ENCODE measurements at regions not wholly inside any gene's neighbourhood (a gene's known extent, or its start where the extent isn't known, plus 50 kb on each side); places are given as distances from the start of the nearest gene placed in this dataset.

DNA sequence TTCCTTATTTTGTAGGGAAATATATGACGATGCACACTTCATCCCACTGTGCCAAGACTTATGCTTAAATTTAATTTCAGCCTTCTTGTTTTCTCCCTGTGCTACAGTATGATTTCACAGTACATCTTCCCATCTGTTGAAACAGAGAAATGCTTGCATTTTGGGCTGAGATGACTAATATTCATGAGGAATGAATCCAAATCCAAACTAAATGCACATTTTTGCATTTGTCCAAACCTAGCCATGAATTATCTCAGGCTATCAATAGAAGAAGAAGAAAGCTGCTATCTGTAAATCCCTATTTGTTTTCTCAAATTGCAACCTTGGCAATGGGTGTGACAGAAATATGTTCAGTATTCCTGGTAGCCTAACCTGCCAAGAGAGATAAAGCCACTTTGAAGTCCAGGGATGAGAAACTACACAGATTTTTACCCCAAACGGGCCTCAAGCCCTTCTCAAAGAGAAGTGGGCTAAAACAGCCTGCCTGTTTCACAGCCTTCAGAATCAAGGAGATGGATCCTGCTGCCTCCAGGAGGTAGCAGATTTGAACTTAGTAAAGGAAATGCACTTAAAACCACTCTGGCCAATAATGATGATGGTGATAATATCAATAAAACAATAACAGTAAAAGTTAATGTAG, 306.9 kb upstream of the NT5C1B start:
- DNase-seq (ENCODE audit: low read depth, low spot score): no peak

- DNase-seq (ENCODE audit: low read depth, low spot score): no peak
Measured at GRCh38 chr2:18891600-18892345, 302.4 kb upstream of the NT5C1B start.

DNA sequence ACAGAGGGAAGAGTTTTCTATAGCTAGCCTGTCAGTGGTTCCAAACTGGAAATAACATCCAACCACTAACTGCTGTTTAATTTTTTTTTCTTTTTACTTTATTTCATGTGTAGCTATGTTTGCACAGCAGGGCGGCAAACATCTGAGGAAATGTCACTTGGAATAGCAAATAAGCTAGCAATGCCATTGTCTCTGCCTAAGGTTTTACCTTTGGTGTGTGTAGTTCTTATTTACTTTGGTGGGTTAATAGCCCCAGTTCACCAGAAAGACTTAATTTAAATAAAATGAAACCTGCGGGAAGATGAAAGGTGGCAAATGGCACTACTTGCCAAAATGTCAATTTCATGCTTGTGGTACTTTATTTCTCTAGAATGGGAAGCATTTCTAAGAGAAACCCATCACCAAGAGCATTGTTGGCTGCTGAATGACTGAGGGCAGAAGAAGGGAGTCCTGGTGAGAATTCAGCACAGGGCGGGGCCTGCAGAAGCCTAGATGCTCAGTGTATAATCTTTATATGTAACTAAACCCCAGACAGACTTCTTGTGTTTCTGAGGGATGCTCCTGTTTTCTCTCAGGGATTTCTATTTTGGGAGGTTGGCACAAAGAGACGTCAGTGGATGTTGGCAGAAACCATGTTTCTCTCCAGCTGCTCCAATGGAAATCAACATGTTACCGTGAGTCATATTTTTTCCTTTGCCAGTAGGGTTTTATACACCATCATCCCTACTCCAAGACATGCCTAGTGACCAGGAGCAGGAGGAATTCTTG, 300.4 kb upstream of the NT5C1B start:
- DNase-seq (ENCODE audit: low read depth, low spot score): no peak

DNA sequence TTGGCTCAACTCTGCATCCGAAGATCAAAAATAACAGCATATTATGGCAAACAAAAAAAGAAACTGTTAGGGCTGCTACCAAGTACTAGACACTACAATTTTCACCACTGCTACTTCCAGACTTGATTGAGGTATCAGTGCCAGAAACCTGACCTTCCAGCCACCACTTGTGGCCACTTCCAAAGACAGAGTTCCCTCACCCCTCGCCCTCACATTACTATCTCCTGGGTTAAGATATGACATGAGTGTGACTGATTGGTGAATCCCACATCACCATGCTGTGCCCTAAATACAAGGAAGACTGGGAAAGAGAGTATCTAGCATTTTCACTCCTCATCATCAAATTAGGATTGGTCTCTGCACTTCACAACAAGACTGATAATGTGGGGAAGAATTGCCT, 296.1 kb upstream of the NT5C1B start:
- DNase-seq (ENCODE audit: low read depth, low spot score): no peak

DNA sequence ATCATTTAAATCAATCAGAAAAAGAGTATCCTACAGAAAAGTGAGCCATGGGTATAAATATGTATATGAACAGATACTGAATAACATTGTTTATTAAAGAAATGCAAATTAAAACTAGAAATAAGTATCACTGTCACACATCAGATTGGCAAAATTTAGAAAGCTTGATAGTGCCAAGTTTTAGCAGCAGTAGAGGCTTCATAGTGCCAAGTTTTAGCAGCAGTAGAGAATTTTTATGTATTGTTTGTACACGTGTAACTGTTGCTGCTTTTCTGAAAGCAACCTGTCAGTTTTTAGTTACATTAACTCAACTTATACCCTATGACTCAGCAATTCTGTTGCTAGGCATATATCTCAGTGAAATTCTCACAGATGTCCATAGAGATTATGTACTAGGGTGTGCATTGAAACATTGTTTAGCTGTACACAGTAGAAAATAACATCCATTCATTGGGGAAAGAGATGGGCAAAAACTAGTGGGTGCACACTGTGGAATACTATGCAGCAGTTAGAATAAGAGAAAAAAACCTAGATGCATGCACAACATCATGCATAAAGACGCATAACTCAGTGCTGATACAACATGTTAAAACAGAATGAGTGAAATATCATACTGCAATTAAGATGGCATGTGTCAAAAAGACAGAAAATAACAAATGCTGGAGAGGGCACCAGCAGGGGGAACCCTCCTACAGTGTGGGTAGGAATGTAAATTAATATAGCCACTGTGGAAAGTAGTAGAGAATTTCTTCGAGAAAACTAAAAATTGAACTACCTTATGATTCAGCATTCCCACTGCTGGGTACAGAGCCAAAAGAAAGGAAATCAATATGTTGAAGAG, 294.5 kb upstream of the NT5C1B start:
- DNase-seq (ENCODE audit: low read depth, low spot score): no peak

DNA sequence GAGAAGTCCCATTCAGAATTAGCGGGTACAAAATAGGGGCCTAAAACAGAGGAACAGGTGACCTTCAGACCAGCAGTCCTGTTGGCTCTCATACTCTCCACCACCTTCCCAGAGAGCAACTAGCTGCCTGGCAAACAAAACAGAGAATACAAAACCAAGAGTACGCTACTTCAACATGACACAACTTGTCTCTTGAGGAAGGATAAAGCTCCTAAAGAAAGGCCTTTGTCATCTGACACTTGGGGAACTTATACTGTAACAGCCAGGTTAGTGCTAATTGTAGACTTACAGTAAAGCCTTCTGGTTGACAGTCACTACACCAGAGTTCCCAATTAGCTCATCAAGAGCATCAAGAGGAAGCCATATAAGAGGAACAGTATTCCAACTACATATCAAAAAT, 282.1 kb upstream of the NT5C1B start:
- no peak for DNase-seq (ENCODE audit: low read depth, low spot score)

DNA sequence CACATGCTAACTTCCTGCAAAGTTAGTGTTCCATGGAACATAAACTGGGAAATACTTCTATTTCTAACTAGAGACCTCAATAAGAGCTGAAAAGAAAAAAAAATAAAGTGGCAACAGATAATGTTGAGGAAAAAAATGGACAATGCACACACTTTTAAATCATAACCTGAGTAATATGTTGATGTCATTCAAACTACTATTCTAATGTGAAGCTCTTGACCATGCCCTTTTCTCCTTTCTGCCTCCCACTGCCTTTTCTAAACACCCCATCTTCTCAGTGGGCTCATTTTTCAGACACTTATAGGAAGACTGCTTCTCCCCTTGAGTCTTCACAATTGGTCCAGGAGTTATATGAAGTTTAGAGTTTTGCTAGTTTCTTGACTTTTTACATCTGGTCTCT, 280.9 kb upstream of the NT5C1B start:
- no peak for DNase-seq (ENCODE audit: low read depth, low spot score)

- DNase-seq (ENCODE audit: low read depth, low spot score): no peak
Measured at GRCh38 chr2:18861951-18862350, 272.6 kb upstream of the NT5C1B start.

DNA sequence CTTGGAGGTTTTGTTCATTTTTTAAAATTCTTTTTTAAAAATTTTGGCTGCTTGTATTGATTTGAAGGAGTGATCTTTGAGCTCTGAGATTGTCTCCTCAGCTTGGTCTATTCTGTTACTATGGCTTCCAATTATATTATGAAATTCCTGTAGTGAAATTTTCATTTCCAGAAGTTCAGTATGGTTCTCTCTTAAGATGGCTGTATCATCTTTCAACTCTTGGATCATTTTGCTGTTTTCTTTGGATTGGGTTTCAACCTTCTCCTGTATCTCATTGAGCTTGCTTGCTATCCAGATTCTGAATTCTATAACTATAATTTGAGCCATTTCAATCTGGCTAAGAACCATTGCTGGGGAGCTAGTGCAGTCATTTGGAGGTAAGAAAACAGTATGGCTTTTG, 270.8 kb upstream of the NT5C1B start:
- DNase-seq (ENCODE audit: low read depth, low spot score): no peak

DNA sequence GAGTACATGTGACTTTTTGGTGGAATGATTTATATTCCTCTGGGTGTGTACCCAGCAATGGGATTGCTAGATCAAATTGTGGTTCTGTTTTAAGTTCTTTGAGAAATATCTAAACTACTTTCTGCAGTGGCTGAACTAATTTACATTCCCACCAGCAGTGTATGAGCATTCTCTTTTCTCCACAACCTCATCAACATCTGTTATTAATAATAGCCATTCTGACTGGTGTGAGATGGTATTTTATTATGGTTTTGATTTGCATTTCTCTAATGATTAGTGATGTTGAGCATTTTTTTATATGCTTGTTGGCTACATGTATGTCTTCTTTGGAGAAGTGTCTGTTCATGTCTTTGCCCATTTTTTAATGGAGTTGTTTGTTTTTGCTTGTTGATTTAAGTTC, 267.4 kb upstream of the NT5C1B start:
- no peak for DNase-seq (ENCODE audit: low read depth, low spot score)

GRCh38 chr2:18855027-18855426, 265.7 kb upstream of the NT5C1B start:
- no peak for DNase-seq (ENCODE audit: low read depth, low spot score)

DNA sequence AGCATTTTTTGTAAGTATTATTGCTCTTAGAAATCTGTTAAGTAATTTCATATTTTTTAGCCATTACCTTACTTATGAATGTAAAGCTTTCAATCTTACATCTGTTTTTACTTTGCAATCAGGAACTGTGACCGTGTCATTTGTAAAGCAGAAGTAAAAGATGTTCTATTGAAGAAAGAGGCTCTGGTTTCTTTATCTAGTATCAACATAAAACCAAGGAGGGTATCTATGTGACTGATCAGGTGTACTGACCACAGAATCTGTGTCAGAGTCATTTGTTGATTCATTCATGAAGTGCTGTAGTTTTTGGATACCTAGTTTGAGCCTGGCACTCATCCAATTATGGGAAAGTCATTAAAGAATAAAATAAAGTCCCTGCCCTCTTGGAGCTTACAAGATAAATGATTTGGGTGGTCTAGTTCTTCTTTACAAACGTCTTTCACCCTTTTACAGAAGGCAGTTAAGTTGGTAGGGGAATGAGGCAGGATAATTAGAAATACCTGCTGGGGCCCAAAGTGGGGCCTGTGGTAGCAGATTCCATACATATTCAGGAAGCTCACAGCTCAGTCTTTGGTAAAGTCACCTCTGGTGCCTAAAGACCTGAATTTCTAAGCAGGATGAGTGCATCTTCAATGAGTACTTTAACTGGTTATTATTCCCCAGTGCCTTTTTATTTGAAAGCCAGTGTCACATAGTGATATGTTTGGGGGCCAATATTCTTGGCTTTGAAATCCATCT, 260.6 kb upstream of the NT5C1B start:
- DNase-seq (ENCODE audit: low read depth, low spot score): no peak

DNA sequence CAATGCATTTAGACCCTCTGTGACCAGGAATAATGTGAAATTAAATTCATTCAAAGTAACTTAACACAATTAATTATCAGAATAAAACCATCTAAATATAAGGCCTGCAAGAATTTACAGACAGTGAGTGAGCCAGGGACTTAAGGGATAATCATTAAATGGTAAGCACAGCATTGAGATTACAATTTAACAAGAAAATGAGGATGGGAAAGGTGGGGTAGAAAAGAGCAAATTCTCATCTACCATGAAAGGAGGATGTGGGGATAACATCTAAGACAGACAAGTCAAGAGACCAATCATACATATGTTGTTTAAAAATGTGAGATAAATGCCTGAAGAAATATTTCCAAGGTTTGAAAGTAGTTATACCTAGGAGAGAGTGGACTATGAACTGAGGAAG, 259.3 kb upstream of the NT5C1B start:
- DNase-seq (ENCODE audit: low read depth, low spot score): no peak

DNA sequence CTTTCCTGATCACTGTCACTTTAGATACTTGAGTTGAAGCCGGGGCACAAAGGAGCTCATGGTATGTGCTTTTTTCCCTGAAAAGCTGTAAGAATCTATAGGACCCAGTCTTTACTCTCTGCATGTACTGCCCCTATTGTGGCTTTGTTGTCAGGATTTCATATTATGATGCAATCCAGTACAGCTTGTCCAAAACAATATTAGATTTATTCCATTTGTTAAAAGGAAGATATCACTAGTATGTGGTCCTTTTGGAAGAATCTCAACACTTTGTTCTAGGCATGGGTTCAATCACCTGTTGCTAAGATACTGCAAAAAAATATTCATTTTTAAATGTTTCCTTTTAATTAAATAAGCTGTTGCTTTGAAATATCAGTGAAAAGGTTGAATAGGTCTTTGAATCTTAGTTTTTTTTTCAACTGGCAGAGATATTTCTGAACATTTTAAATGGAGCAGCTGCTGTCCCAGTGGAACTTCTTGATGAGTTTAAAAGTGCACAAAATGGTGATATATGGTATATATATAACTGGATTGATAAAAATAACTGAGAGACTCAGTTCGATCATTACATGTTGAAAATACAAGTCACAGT, 256.6 kb upstream of the NT5C1B start:
- DNase-seq (ENCODE audit: low read depth, low spot score): no peak

DNA sequence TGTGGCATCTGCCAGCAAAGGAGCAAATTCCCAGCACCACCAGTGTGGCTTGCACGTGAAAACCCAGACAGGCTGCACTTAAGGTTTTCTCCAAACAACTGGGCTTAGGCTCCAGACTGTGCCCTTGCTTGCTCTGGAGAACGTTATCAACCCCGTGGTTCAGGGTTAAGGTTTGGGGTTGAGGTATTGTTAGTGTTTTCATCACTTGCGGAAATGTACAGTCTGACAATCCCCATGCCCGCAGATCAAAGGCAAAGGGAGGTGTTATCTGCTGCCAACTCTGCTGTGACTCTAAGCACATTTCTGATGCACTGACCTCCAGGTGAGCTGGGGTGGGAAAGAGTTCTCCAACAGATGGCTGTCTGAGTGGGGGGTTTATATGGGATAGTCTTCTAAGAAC, 253.5 kb upstream of the NT5C1B start:
- no peak for DNase-seq (ENCODE audit: low read depth, low spot score)

GRCh38 chr2:18841248-18842150, 252.1 kb upstream of the NT5C1B start:
- DNase-seq (ENCODE audit: low read depth, low spot score): no peak

DNA sequence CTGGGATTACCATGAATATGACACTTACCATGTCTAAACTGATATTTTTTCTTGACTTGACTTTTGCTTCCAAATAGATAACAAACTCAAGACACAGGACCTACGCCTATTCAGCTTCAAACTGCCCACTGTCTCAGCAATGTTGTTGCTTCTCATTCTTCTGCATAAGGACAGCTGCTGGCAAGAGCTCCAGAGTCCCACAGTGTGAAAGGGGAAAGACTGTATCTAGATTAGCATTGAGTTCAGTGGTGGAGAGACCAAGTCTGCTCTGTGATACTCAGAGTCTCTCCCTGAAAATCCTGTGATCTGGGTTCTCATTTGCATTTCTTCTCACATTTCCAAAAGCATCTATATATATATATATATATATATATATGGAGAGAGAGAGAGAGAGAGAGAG, 247.9 kb upstream of the NT5C1B start:
- no peak for DNase-seq (ENCODE audit: low read depth, low spot score)

DNA sequence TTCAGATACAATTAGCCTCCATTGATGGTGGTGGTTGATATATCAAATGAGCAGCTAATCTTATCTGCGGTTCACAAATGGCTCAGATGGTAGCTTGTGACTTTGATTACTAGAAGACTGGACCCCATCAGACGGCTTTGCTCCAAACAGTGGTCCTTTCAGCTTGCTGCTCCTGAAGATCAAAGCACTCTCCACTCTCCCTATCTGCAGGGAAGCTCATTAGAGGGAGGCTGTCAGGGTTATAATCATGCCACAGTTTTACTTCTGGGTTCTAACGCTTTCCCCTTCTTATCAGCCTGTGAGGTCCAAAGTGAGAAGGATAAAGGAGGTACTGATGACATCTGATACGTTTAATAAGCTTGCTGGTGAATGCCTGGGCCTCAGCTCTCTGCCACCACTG, 247.1 kb upstream of the NT5C1B start:
- no peak for DNase-seq (ENCODE audit: low read depth, low spot score)

- no peak for DNase-seq (ENCODE audit: low read depth, low spot score)
Measured at GRCh38 chr2:18835787-18836186, 246.4 kb upstream of the NT5C1B start.

DNA sequence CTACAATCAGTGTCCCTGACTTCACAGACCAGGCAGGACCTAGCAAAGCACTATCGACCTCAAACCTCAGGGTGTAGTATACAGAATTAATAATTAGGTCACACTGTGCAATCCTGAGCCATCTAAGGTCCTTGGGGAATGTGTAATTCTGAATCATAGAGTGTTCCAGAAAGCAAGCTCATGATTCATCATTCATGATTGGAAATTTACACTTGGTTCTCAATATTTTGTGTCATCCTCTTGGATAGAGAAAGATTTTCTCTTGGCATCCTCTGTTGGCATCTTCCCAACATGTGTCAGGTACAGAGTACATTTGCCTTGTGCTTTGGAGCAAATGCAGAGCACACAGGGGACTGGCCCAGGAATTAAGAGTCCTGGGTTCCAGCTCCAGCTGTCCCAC, 245.0 kb upstream of the NT5C1B start:
- no peak for DNase-seq (ENCODE audit: low read depth, low spot score)

Data from smooth muscle cell of the brain vasculature (primary cell).